ENCODE measurements at regions not wholly inside any gene's neighbourhood (a gene's known extent, or its start where the extent isn't known, plus 50 kb on each side); places are given as distances from the start of the nearest gene placed in this dataset.
"Not testable (repeated sequence)": the region's sequence is repeated elsewhere in the genome, so short reads cannot be mapped to it uniquely, and the experiment has no call there.

DNA sequence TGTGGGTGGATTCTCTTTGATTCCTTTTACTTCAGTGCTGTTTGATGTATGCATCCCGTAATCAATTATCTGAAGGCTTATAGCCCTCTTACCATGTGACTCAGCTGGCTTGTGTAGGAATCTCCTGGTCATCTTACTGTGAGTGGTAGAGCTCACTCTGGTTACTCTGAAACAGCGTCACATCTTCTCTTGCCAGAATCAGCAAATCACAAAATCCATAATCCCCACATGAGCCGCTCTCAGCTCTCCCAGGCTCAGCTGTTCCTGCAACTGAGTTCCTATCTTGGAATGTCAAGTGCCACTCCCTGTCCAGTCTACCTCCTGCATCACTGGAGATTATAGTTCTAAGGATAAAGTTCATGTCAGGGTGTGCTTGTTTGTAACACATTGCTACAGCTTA is 278.0 kb downstream of the FBXO8 start:
- DNase-seq = no peak

DNA sequence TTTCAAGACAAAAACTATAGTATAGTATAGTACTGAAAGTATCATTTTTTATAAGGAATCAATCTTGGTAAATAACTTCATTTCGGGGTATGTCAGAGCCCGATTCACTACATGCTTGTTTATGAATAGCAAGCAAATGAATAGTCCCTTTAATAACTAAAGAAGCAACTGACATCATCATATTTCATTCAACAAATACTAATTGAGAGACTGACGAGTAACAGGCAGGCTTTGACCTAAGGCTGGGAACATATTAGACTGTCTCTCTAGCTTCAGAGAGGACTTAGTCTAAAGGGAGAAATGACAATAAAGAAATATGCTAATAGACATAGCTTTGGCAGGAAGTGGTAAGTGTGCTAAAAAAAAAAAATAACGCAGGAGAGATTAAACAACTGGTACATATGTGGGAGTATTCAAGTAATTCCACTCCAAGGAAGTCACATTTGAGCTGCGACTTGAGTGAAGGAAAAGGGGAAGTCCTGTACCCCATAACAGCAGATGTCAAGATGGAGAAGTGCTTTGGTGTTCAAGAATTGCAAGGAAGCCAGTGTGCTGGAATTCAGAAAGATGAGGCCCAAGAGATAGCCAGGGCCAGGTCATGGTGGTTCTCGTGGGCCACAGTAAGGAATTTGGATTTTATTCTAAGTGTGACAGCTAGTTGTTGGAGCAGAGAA is 284.9 kb downstream of the FBXO8 start:
- DNase-seq = no peak

DNA sequence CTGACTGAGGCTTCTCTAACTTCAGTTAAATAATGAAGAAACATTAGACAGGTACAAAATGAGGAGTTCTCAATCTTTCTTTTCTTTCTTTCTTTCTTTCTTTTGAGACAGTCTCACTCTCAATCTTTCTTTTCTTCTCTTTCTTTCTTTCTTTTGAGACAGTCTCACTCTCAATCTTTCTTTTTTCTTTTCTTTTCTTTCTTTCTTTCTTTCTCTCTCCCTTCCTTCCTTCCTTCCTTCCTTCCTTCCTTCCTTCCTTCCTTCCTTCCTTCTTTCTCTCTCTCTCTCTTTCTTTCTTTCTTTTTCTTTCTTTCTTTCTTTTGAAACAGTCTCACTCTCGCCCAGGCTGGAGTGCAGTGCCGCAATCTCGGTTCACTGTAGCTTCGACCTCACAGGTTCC is 287.7 kb downstream of the FBXO8 start:
- DNase-seq = not testable (repeated sequence)

DNA sequence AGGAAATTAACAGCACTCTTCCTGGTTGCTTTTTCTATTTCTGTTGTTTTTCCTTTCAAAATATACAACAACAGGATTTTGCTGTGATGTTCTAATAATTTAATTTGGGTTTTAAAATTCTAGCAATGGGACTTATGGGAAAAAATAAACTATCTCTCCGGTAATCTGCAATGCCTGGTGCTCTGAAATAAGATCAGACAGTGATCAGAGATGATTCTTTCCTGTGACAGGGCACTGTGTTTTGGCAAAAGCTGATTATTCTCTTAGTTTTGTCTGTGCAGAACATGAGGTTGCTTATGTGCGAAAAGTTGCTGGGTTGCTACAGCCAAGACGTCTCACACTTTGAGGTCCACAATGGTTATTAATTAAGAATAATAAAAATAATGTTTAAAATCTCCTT is 291.7 kb downstream of the FBXO8 start:
- no peak for DNase-seq

DNA sequence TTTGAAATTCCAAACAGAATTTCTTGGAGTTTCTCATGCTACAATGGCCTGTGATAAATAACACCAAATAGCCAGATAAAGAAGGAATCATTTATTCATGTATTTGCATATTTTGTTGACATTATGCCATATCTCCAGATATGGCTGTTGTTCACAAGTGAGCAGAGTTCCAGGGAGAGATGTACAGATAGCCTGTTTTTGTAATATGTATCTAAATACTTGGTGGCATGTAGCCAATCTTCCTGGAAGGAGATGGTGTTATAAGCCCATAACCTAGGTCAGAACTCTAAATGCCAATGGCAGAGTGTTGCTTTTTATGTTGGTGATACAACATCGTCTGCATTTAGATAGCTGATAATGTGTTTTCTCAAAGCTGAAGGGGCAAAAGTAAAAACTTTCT is 292.2 kb downstream of the FBXO8 start:
- no peak for DNase-seq

DNA sequence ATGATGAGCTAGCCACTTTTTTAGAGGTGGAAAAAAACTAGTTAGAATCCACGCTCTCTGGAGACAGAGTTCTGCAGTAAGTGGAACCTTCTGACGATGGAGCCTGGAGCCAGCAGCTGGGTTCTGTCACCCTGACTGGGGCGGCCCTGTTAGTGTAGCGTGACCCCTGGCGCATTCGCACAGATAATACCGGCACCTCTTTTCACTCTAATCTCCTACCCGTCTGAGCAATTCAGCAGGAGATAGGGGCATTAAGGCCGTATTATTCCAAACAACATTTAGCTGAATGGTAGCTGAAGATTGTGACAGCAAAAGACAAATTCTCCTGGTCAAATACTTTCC is 292.6 kb downstream of the FBXO8 start:
- no peak for DNase-seq

DNA sequence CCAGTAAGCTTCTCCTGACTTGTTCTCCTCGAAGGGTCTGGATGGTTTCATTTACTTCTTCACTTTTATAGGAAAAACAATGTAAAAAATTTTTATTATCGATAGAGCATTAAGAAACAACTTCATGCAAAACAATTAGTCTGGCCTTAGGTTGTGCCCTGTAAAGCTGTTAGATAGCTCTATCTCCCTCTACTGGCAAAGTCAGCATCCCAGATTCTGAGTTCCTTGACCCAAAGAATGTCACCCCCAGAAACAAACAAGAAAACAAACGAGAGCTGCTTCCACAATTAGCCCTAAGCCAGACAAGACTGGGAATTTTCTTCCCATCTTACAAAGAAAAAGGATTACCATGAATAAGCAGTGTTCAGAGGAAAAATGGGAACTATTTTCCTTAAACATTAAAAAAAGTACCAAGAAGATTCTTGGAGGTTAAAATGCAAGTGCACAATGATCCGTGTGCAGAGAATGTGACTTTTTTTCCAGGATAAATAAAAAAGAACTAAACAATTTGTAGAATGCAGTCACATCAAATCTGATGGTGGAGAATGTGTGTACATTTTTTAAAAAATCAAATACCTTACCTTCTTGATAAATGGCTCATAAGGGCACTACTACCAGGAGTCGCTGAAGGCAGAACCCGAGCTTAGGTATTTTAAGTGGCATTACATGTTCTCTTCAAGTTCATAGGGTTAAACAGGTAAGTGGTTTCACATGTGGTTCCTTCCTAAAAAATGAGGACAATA is 293.2 kb downstream of the FBXO8 start:
- DNase-seq = peak; percentile 2

DNA sequence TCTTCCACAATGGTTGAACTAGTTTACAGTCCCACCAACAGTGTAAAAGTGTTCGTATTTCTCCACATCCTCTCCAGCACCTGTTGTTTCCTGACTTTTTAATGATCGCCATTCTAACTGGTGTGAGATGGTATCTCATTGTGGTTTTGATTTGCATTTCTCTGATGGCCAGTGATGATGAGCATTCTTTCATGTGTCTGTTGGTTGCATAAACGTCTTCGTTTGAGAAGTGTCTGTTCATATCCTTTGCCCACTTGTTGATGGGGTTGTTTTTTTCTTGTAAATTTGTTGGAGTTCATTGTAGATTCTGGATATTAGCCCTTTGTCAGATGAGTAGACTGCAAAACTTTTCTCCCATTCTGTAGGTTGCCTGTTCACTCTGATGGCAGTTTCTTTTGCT is 319.9 kb downstream of the FBXO8 start:
- DNase-seq = not testable (repeated sequence)

DNA sequence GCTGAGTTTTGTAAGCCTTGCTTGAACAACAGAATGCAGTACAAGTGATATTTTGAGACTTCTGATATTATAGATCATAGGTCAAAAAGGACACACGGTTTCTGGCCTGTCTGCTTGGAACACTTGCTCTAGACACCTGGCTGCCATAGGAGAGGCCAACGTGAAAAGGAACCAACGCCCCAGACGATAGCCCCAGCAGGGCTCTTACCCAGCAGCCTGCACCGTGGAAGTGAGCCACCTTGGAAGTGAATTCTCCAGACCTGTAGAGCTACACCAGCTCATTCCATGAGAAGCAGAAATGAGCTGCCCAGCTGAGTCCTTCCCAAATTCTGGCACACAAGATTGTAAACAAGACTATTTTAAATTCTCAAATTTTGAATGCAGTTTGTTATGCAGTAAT is 323.1 kb downstream of the FBXO8 start:
- no peak for DNase-seq

DNA sequence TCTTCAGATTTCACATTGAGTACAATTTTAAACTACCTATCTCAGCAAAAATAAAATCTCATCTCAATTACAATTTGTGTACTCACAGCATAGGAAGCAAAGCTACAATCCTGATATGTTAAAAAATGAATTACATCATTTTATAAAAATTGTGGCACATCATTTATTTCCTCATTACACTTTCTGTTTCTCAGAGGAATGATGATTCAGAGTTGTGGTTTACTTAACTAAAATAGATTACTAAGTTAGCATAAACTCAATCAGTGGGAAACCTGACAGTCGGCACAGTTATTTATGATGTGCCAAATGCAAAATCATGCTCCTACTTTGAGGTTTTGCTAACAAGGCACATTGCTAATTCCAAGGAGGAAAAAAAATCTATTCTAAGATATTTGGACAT is 325.0 kb downstream of the FBXO8 start:
- no peak for DNase-seq

DNA sequence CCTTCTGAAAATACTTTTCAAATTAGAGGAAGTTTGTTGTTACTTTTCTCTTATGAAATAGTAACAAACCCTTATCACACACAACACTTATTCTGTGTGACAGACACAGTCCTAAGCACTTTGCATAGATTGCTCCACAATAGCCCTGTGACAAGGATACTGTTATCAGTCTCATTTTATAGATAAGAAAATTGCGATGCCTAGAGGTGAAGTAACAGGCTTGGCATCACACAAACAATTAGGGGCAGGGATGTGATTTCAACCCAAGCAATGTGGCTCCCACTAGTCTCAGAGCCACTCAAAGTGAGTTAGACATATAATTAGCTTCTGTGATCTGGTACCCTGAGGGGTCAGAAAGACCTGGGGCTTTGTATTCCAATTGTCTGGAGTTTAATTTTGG is 339.9 kb downstream of the FBXO8 start:
- no peak for DNase-seq

DNA sequence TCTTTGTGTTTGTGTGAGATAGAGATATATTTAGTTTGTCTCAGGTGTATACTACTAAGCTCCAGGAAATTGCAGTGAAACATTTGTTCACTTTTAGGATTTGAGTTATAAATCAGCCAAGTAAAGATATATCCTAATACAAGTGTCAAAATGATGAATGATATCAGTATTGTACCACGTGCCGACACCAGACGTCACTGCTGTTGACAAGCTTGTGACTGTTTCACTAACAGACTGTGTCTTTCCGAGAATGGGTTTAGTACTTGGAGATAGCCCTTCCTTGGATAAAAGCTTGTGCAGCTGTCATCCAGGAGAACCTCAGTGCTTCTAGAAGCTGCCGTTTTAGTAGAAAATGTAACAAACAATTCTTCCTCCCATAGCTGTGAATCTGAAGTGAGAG is 343.3 kb downstream of the FBXO8 start:
- DNase-seq = no peak

DNA sequence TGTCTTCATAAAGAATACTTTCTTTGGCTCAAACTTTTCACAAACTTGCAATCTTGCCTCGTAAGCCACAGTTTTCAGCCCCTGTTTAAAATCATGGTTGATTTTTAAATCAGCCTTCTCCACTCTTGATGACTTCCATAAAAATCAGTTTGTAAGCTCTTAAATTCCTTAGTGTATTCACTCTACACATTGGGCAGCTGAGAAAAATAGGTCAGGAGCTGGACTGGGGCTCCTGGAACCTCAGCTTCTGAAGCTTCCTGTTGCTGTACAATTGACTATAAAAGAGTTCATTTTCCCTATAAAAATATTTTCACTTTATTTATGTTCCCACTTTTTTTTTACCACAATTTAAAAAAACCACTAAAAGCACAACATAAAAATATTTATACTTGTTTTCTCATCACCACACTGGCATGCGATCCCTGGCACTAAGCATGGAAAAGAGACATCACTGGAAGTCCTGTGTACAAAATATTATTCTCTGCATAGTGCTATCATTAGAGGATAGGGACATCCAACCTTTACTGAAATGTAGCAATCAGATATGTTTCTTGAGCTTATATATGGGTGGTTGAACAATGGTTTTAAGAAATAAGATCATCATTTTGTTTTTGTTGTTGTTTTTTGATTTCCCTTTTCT is 345.7 kb downstream of the FBXO8 start:
- DNase-seq = no peak

DNA sequence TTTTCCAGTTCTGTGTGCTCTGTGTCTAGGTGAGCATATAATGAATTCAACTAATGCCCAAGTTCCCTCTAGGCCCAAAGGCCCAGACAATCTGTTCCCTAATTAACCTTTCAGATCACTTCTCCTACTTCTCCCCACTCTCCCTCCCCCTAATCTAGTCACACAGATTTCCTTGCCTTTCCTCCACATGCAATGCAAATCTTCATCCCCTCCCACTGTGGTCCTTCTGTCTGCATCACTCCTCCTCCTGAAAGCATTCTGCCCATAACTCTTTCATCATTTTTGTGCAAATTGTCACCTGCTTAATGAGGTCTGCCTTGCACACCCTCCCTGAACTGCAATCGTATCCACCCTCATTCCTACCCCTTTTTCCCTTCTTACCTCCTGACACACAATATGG is 346.6 kb downstream of the FBXO8 start:
- DNase-seq = no peak

DNA sequence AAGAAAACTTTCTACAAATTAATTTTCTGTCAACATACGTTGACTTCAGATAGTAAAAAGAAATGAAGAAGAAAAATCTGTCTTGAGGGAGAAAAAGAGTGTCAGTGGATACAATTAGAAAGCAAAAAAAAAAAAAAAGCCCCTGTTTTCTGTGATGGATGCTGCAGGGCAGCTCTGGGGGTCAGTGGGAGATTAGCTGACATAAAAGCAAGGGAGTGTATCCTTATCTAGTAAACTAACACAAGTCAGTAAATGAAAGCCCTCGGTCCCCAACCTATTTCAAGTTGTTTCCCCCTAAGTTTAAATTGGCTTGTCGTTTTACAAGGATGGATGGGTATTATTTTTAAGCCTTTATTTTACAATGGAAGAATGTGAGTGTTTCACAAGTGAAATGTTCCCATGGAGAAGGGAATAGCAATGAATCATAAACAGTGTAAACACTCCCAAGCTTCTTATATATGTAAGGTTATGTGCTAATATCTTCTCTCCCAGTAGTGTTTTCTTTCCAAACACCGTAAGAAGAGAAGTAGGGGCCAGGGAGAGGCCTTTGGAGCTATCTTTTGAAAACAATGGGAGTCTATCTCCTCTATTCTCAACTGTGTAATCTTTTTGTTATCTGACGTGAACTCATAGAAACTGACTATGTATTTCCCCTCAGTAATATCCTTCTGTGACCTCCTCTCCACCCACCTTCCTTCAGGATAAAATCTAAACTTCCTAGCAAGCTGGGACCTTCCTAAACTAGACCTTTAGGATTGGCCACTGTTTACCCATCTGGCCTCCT is 347.7 kb downstream of the FBXO8 start:
- no peak for DNase-seq

DNA sequence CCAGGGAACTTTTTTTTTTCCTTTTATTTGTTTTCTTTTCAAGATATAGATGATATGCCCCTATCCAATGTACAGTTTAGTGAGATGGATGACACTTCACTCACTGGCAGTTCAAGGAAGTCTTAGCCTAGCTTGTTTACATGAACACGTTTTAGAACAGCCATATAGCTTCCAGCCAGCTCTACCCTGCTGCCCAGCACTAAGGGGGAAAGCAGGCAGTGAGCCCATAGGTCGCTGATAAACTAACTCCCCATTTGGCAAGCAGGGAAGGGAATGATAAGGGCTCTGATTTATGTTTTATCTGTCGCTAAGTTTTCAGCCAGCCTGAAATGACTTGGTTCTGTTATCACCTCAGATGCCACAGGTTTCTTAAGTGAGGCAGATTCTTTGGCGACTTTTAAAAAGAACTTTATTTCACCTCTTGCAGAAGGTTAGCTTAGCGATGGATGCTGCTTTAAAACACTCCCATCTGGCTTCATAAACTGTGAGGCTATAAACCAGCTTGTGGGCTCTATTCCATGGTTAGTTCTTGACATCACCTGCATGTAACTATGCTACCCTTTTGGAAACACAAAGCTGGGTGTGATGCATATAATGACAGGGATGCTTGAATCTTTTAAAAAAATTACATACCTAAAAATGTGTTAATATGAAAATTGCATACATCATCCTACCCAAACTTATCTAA is 348.4 kb downstream of the FBXO8 start:
- DNase-seq = no peak

DNA sequence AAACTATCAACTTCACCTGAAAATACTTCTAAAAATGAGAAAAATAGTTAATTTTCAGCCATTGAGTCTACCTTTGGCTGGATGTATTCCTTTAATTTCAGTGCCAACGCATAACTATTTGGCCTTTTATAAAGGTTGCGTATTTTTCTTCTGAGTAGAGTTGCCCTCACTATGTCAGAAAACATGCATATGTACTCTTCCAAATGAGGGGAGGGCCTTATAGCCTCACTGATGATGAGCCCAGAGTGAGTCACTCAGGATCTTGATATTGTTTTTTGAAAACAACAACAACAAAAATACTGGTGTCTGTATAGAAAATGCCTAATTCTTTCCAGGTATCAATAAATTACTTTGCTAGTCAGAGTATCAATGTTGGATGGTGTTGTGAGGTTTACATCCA is 349.3 kb downstream of the FBXO8 start:
- DNase-seq = no peak

DNA sequence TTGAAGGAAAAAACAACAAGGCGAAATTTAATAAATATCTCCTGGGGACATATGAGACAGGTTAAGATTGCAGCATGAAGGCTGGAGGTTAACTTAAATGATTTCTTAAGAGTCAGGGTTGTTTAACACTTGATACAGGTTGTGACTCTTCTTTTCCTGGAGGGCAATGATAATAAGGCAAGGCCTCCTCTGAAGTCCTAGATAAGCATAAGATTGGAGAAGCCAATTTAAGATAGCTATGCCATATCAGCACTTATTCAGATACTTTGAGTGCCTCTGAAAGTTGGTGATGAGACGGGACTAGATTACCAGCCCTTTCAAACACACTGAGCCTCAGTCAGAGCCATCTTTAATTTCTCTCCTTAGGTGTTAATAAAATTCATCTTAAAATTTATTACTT is 350.8 kb downstream of the FBXO8 start:
- DNase-seq = no peak

DNA sequence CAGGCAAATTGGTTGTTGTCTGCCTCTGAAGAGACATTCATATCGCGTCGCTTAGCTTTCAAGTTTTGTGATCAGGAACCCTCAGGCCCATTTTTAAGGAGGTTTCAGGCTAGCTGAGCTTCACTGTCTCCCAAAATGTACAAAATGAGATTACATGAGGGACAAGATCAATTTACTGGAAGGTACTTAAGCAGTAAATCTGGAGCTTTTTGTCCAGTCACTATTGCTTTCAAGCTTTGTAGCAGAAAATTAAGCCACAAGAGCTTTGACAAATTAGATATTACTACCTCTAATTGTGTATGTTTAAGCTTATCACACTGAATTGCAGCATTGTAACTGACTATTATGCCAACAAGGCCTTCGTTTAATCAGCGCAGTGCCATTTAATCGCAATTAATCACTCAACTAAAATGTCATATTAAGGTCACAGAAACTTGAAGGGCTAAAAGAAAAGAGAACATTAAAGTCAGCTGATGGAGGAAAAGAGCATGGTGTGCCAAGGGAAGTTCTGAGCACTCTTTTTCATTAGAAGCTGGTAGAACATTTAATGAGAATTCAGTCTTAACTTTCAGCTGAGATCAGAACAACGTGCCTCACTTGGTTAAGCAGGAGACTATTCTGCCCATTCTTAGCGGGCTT is 353.0 kb downstream of the FBXO8 start:
- DNase-seq = no peak

DNA sequence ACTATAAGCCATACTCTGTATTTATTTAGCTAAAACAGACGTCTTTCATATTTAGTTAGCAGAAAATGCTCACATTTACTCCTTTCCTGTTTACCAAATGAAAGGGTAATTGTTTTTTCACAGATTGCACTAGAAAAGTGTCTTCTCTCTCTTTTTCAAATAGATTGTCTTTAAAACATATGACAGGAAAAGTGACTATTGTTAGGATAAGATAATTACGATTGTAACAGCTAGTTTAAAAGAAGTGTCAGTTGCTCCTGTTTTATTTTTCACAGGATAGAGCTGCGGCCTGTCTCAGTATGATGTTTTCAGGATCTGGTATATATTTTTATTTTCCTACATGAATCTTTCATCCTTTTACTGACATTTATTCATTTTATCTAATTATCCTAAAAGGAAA is 353.5 kb downstream of the FBXO8 start:
- no peak for DNase-seq

DNA sequence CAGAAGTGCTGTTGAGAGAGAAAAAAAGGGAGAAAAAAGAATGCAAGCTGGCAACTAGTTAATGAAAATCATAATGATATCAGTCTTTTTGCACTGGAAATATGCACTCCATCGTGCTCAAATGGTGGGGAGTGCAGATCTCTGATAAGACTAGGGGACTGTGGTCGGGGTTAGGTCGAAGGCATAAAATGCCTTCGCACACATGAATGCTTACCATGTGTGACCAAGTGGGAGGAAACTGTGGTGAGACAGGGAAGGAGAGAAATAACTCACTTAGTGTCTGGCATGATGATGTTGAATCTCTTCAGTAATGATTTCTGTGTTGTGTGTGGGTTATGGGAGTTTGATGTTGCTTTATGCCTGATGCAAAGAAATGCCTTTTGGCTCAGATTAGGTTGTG is 358.9 kb downstream of the FBXO8 start:
- DNase-seq = no peak

DNA sequence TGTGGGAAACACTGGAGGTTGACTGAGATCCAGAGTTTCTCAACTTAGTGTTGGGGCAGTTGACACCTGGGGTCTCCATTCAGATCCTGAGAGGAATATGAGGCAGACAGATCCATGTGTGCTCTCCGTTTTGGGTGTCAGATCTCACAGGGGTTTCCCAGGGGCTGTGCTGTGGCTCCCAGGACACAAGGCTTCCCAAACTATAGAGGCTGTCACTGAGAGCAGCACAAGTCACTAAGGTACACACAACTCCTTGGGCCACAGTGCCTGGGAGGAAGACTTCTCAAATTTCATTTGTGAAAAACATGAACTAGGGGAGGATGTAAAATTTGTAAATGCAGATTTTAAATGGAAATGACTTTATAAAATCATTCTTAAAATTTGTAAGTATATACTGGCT is 363.6 kb downstream of the FBXO8 start:
- DNase-seq = no peak

DNA sequence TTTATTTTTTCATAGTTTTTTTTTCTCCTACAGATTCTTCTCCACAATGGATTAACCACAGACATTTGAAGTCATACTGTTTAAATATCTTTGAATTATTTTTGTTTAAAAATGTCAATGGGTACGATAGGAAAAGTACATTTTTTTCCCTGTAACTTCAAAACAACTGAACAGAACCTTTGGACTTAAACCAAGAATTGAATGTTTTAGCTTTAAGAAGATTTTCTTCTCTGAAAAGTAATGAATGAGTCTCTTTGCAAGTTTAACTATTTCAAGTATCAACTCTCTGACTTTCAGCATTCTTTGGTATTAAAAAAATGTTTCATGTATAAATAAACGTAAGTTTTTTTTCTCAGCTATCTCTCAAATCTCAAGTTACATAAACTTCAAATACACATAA is 364.3 kb downstream of the FBXO8 start:
- no peak for DNase-seq
